ENCODE measurements at regions not wholly inside any gene's neighbourhood (a gene's known extent, or its start where the extent isn't known, plus 50 kb on each side); places are given as distances from the start of the nearest gene placed in this dataset.

GRCh38 chr5:115052948-115053347, 116.8 kb downstream of the TRIM36 start:
- TF ChIP-seq, protein P1, sequence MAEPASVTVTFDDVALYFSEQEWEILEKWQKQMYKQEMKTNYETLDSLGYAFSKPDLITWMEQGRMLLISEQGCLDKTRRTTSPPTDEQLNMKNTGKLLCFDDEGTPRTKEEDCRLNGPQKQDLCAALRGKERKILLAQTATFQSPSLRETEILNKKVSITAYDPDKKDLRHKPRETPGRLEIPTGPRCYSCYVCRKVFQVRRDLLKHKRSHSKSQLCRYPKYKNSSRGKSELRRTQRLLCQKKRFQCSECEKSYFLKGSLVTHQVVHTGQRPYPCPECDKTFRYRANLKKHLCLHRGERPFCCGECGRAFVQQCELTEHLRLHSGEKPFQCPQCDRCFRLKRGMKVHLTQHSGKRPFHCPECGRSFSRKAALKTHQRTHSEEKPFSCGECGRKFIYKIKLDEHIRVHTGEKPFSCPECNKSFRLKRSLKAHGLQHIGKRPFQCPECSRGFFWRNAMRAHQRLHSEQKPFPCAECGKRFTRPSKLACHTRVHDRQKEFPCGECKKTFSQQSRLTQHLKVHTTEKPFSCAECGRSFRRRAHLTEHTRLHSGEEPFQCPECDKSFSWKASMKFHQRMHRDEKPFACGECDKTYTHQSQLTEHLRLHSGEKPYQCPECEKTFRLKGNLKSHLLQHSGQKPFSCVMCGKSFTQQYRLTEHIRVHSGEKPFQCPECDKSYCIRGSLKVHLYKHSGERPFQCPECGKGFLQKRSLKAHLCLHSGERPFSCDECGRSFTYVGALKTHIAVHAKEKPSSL (CRISPR knock-in tag; conservative IDR thresholded peaks at IDR 0.05): no peak
- no peak for TF ChIP-seq ATF1 (CRISPR knock-in tag; IDR thresholded peaks at IDR 0.05)
- TF ChIP-seq ZBTB43 (CRISPR knock-in tag; IDR thresholded peaks at IDR 0.05): no peak
- TF ChIP-seq USF1 (CRISPR knock-in tag; IDR thresholded peaks at IDR 0.05): no peak
- TF ChIP-seq, protein P2, sequence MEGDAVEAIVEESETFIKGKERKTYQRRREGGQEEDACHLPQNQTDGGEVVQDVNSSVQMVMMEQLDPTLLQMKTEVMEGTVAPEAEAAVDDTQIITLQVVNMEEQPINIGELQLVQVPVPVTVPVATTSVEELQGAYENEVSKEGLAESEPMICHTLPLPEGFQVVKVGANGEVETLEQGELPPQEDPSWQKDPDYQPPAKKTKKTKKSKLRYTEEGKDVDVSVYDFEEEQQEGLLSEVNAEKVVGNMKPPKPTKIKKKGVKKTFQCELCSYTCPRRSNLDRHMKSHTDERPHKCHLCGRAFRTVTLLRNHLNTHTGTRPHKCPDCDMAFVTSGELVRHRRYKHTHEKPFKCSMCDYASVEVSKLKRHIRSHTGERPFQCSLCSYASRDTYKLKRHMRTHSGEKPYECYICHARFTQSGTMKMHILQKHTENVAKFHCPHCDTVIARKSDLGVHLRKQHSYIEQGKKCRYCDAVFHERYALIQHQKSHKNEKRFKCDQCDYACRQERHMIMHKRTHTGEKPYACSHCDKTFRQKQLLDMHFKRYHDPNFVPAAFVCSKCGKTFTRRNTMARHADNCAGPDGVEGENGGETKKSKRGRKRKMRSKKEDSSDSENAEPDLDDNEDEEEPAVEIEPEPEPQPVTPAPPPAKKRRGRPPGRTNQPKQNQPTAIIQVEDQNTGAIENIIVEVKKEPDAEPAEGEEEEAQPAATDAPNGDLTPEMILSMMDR (IDR thresholded peaks at IDR 0.05): no peak
- no peak for TF ChIP-seq ZNF232 (CRISPR knock-in tag; IDR thresholded peaks at IDR 0.05)
- no peak for TF ChIP-seq NR2C2 (CRISPR knock-in tag; IDR thresholded peaks at IDR 0.05)
- TF ChIP-seq FOXP1 (CRISPR knock-in tag; IDR thresholded peaks at IDR 0.05; ENCODE audit: borderline replicate concordance): no peak
- TF ChIP-seq JUN (CRISPR knock-in tag; IDR thresholded peaks at IDR 0.05): no peak
- no peak for TF ChIP-seq ATF3 (CRISPR knock-in tag; conservative IDR thresholded peaks at IDR 0.05)
- no peak for TF ChIP-seq E2F4 (CRISPR knock-in tag; IDR thresholded peaks at IDR 0.05; ENCODE audit: borderline replicate concordance, low read depth)
- no peak for TF ChIP-seq FOXK1 (CRISPR knock-in tag; IDR thresholded peaks at IDR 0.05)
